ENCODE measurements at regions not wholly inside any gene's neighbourhood (a gene's known extent, or its start where the extent isn't known, plus 50 kb on each side); places are given as distances from the start of the nearest gene placed in this dataset.

DNA sequence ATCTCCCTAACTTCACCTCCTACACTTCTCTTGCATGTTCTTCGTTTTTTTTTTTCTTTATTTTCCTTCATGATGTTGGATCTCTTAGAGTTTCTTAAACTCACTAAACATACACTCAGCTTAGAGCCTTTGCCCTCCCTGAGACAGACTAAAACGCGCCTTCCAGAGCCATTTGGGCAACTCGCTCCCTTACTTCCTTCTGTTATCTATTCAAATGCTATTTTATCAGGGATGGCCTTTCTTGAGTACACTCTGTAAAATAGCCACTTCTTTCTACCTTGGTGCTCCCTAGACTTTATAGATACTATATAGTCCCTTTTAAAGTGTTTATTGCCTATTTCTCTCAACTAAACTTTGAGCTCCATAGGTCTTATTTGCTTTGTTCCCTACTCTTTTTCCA lies 598.2 kb upstream of the NECTIN3 start:
- no peaks in the 10 kb centered on the region for H3K27me3 Mint-ChIP-seq (ENCODE audit: unreplicated experiment)

DNA sequence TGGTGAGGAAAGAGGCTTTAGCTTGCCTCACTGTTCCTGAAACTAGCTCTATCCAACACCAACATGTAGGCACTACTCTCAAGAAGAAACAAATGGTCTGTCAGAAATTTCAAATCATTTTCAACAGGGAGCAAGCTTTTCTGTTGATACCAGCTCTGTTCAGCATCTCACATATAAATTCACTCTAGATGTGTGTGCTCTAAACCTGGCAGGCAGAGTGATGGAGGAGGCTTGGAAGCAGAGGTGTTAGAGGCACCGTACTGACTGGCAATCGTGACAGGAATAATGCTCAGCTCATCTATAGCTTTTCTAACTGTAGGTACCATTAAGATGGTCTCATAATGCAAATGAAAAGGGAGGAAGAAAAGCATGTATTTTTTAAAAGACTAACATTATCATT lies 597.2 kb upstream of the NECTIN3 start:
- no TSS peak for BruUV-seq (replicated peaks)
- H3K4me1 Mint-ChIP-seq (ENCODE audit: low read depth, unreplicated experiment), result peaks cover 10% of the 10 kb centered on the region
- H3K36me3 Mint-ChIP-seq (ENCODE audit: insufficient read depth, unreplicated experiment), result no peaks in the 10 kb centered on the region
- DNase-seq, result no peak
- CTCF ChIA-PET, result no interaction called here
- H3K27me3 Mint-ChIP-seq (ENCODE audit: unreplicated experiment), result no peaks in the 10 kb centered on the region
- intact Hi-C loops (cut with micrococcal nuclease; ENCODE audit: unreplicated experiment), result no loop called here
- H3K27ac Mint-ChIP-seq (ENCODE audit: unreplicated experiment), result no peak overlapping the region
- H3K9me3 Mint-ChIP-seq (ENCODE audit: low read depth, unreplicated experiment), result peaks cover 4% of the 10 kb centered on the region
- TF ChIP-seq, protein P1, sequence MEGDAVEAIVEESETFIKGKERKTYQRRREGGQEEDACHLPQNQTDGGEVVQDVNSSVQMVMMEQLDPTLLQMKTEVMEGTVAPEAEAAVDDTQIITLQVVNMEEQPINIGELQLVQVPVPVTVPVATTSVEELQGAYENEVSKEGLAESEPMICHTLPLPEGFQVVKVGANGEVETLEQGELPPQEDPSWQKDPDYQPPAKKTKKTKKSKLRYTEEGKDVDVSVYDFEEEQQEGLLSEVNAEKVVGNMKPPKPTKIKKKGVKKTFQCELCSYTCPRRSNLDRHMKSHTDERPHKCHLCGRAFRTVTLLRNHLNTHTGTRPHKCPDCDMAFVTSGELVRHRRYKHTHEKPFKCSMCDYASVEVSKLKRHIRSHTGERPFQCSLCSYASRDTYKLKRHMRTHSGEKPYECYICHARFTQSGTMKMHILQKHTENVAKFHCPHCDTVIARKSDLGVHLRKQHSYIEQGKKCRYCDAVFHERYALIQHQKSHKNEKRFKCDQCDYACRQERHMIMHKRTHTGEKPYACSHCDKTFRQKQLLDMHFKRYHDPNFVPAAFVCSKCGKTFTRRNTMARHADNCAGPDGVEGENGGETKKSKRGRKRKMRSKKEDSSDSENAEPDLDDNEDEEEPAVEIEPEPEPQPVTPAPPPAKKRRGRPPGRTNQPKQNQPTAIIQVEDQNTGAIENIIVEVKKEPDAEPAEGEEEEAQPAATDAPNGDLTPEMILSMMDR (IDR thresholded peaks at IDR 0.05; ENCODE audit: unreplicated experiment), result no peak
- H3K4me3 Mint-ChIP-seq (ENCODE audit: low read depth, unreplicated experiment), result no peak overlapping the region

More for the DNA sequence above, 598.2 kb upstream of the NECTIN3 start:
- peaks cover 4% of the 10 kb centered on the region for H3K9me3 Mint-ChIP-seq (ENCODE audit: low read depth, unreplicated experiment)
- no TSS peak for BruUV-seq (replicated peaks)
- no peak overlapping the region for H3K27ac Mint-ChIP-seq (ENCODE audit: unreplicated experiment)
- CTCF ChIA-PET, result no interaction called here
- H3K4me1 Mint-ChIP-seq (ENCODE audit: low read depth, unreplicated experiment), result no peaks in the 10 kb centered on the region
- DNase-seq, result no peak
- TF ChIP-seq, protein P1 (IDR thresholded peaks at IDR 0.05; ENCODE audit: unreplicated experiment), result no peak
- H3K4me3 Mint-ChIP-seq (ENCODE audit: low read depth, unreplicated experiment), result no peak overlapping the region
- no peaks in the 10 kb centered on the region for H3K36me3 Mint-ChIP-seq (ENCODE audit: insufficient read depth, unreplicated experiment)
- intact Hi-C loops (cut with micrococcal nuclease; ENCODE audit: unreplicated experiment), result no loop called here

DNA sequence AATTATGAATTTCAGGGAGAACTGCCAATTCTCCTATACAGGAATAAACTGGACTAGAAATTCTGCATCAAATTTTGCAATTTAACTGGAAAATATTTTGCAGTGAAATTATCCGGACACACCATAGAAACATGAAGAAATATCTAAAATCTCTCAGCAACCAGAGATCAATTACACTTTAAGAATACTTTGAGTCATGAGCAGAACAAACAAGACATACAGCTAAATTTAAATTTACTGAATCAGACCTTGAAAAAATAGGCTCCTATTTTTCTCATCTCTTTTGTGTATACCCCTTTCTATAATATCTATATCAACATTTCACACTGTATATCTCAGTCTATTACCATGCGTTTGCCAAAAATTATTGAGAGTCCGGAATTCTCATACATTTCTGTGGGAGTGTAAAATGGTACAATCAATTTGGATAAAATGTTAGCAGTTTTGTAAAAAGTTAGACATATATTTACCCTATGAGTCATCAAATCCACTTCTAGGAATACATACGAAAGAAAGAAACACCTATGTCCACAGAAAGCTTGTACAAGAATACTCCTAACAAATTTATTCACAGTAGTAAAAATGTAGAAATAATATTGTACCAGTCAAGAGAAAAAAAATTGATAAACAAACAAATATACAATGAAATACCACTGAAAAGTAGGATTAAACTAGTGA lies 593.1 kb upstream of the NECTIN3 start:
- H3K27me3 Mint-ChIP-seq (ENCODE audit: unreplicated experiment), result no peaks in the 10 kb centered on the region
- CTCF ChIA-PET, result no interaction called here
- intact Hi-C loops (cut with micrococcal nuclease; ENCODE audit: unreplicated experiment), result no loop called here
- no peaks in the 10 kb centered on the region for H3K36me3 Mint-ChIP-seq (ENCODE audit: insufficient read depth, unreplicated experiment)
- peaks cover 10% of the 10 kb centered on the region for H3K4me1 Mint-ChIP-seq (ENCODE audit: low read depth, unreplicated experiment)
- TF ChIP-seq, protein P1 (IDR thresholded peaks at IDR 0.05; ENCODE audit: unreplicated experiment), result no peak
- no peak overlapping the region for H3K27ac Mint-ChIP-seq (ENCODE audit: unreplicated experiment)
- H3K9me3 Mint-ChIP-seq (ENCODE audit: low read depth, unreplicated experiment), result peaks cover under 1% of the 10 kb centered on the region
- no TSS peak for BruUV-seq (replicated peaks)
- DNase-seq, result no peak
- H3K4me3 Mint-ChIP-seq (ENCODE audit: low read depth, unreplicated experiment), result no peak overlapping the region

DNA sequence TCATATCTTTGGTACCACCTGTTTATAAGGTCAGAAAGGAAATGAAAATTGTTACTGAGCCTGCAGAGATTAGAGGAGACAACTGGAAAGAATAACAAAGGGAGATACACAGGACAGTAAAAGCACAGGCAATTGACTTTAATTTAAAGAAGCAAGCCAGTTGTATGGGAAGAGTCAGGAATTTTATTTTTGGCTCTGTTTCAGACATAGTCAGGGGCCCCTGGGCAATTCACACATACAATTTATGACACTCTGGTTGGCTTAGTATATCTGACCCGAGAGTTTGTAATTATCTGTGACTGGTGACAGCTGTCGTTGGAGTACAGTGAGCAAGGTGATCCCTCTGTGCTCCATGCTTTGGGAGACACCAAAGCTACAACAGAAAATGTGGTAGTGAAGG lies 591.9 kb upstream of the NECTIN3 start:
- Mint-ChIP-seq H3K4me1 (ENCODE audit: low read depth, unreplicated experiment) (peaks cover 10% of the 10 kb centered on the region), H3K9me3 (ENCODE audit: low read depth, unreplicated experiment) (peaks cover 4% of the 10 kb centered on the region), H3K4me3 (ENCODE audit: low read depth, unreplicated experiment) (no peak overlapping the region), H3K27ac (ENCODE audit: unreplicated experiment) (no peak overlapping the region), H3K36me3 (ENCODE audit: insufficient read depth, unreplicated experiment) (no peaks in the 10 kb centered on the region), H3K27me3 (ENCODE audit: unreplicated experiment) (no peaks in the 10 kb centered on the region)
- CTCF ChIA-PET, result no interaction called here
- DNase-seq, result no peak
- intact Hi-C loops (cut with micrococcal nuclease; ENCODE audit: unreplicated experiment), result no loop called here
- TF ChIP-seq, protein P1 (IDR thresholded peaks at IDR 0.05; ENCODE audit: unreplicated experiment), result no peak
- BruUV-seq (replicated peaks), result no TSS peak

Measured in Calu3 (cell line).